GM21515 (cell line): ENCODE measurements at regions not wholly inside any gene's neighbourhood (a gene's known extent, or its start where the extent isn't known, plus 50 kb on each side); places are given as distances from the start of the nearest gene placed in this dataset.

Experiments used
- ATAC-seq: cut with Tn5 transposase; IDR thresholded peaks from one replicate; pipeline ENCODE4 v1.9.1; 2021; ENCODE audit not compliant: unreplicated experiment

DNA sequence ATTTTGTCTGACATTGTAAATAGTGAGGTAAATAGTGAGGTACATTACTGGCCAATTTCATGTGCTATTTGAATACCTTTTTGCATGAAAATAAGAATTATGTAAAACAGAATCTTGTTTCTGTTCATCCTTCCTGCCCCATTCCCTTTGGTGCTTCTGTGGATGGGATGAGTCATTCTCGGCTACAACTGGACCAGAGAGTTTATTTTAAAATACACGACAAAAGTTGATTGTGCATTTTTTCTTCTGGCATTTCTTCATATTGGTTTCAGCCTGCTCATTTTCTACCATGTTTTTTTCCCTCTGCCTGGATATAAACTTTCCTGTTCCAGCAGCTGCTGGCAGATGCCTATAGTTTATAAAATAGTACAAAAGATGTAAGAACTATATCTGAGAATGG lies 107.5 kb downstream of the CYSLTR2 start:
- no peak for ATAC-seq

DNA sequence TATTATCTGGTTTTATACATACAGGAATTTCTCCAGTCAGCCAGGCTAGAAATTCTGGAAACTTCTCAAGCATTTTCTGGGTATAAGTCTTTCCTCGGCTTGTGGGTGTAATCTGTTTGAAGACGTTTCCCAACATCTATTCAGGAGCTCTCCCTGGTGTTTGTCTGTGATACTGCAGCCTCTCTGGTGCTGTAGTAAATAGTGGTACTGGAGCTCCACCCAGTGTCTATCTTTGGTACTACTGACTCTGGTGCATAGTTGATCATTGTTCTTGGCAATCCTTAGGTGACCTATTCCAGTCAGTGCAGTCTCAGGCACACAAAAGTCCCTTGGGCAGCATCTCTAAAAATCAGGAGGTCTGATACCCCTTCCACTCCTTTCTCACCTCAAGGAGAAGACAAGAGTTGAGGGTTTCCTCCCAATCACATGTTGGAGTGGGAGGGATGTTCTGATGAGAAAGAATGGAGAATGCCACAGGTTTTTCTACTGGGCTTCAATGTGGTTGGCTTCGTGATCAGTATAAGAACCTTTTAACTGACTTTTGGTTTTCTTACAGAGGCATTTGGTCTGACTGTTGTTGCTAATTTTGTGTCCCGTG lies 115.5 kb downstream of the CYSLTR2 start:
- peak; percentile 90 for ATAC-seq

- ATAC-seq = no peak
Measured at GRCh38 chr13:48770372-48770771, 116.6 kb downstream of the CYSLTR2 start.

DNA sequence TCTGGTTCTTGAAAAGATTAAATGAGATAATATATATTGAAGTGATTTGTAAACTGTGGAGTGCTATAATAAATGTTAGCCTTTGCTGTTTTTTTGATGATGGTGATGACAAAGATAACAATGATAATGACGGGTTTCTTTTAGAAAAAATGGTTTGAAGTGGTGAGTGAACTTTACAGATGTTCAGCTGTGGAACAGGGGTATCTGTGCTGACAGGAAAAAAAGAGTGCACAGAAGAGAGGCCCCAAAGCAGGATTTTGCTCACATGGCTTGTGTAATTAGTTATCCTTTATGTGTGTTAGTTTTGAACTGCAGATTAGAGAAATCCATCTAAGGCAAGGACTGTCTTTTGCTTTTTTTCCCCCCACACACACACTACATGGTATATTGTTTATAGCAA lies 119.2 kb downstream of the CYSLTR2 start:
- ATAC-seq = no peak

- no peak for ATAC-seq
Measured at GRCh38 chr13:48773531-48774275, 120.0 kb downstream of the CYSLTR2 start.

GRCh38 chr13:48775285-48775684 lies 121.6 kb downstream of the CYSLTR2 start:
- no peak for ATAC-seq

GRCh38 chr13:48775804-48776203 lies 122.1 kb downstream of the CYSLTR2 start:
- no peak for ATAC-seq

- no peak for ATAC-seq
Measured at GRCh38 chr13:48776401-48776800, 122.7 kb downstream of the CYSLTR2 start.

- no peak for ATAC-seq
Measured at GRCh38 chr13:48778610-48779009, 124.9 kb downstream of the CYSLTR2 start.

- ATAC-seq = no peak
Measured at GRCh38 chr13:48780713-48781341, 127.1 kb downstream of the CYSLTR2 start.

DNA sequence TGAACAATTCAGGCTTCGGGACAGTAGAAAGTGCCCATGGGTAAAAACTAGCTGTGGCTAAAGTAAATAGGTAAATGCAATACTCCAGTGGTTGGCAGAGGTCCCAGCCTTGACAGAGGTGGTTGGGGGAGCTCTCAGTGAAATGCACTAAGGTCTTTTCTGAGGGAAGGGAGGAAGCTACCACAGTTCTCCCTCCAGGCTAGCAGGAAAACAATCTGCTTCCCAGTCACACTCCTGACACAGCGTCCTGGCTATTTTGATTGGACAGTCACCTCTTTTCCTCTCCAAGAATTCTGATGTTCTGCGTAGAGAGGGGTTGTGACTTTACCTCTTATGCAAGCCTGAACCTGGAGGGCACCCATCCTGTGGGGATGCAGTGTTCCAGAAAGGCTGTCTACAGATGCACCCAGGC lies 128.7 kb downstream of the CYSLTR2 start:
- ATAC-seq = no peak

GRCh38 chr13:48783181-48783630 lies 129.5 kb downstream of the CYSLTR2 start:
- ATAC-seq = no peak

- ATAC-seq = no peak
Measured at GRCh38 chr13:48783695-48784230, 130.0 kb downstream of the CYSLTR2 start.

GRCh38 chr13:48784916-48785548 lies 131.3 kb downstream of the CYSLTR2 start:
- no peak for ATAC-seq

- no peak for ATAC-seq
Measured at GRCh38 chr13:48790199-48790598, 136.5 kb downstream of the CYSLTR2 start.

DNA sequence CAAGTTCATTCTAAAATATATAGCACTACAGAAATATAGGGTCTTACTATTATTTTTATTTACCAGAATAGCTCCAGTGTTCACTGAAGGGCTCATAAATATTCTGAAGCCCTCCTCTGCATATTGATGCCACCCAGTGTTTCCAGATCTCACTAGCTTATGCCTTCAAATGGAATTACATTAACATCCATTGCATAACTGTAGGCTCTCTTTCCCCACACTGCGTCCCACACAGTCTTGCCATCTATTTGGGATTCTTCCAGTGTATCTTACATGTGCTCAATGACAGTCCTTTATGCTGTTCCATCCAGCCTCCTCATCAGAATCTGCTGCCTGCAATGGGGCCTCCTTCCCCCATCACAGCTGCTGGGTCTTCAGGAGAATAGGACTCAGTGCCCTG lies 137.2 kb downstream of the CYSLTR2 start:
- no peak for ATAC-seq

- no peak for ATAC-seq
Measured at GRCh38 chr13:48797127-48797526, 143.4 kb downstream of the CYSLTR2 start.

- no peak for ATAC-seq
Measured at GRCh38 chr13:48797761-48798160, 144.0 kb downstream of the CYSLTR2 start.

GRCh38 chr13:48798180-48798579 lies 144.5 kb downstream of the CYSLTR2 start:
- ATAC-seq = no peak

DNA sequence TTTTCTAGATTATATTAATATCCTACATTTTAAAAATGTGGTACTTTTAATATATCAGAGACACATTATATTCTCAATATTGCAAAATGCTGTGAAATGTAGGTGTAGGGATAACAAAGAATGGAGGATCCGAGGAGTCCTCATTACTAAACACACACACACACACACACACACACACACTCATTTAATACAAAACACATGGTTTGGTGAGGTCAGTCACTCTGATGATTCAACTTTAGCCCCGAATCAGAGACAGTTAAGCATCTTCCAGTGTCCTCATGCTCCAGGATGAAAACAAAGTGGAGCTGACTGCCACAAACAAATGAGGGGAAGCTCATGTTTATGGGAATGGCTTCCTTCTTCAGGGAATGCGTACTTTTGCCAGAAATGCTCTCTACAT lies 147.5 kb downstream of the CYSLTR2 start:
- no peak for ATAC-seq

DNA sequence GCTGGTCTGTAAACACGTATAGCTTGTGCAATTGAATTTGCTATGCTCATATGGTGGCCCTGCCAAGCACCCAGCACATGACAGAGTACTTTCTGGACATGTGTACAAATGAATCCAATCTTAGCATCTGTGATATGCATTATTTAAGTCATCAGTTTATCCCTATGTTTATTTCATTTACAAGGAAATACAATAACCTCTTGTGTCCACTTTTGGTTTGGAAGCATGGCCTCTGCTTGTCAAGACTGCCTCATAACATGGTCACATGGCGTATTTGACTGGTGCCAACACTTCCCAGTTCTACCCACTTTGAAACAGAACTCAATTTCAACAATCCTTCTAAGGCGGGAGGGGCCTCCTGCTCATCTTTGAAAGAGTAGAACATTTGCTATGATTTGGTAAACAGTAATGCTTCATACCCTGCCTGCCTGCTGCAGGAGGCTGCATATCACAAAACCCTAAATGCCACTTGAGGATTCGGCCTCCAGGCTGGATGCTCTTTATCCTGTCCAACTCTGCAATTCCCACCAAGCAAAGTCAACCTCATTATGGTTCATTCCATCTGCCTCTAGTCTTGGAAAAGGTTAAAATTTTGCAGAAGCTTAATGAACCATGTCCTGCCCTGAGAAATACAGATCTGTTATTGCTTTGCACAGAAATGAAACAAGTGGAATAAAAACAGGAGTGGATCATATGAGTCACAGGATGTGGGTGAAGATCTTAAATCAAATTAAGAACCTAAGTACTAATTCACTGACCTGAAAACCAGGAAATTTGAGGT lies 151.3 kb downstream of the CYSLTR2 start:
- ATAC-seq = no peak
